ENCODE measurements at regions not wholly inside any gene's neighbourhood (a gene's known extent, or its start where the extent isn't known, plus 50 kb on each side); places are given as distances from the start of the nearest gene placed in this dataset.

DNA sequence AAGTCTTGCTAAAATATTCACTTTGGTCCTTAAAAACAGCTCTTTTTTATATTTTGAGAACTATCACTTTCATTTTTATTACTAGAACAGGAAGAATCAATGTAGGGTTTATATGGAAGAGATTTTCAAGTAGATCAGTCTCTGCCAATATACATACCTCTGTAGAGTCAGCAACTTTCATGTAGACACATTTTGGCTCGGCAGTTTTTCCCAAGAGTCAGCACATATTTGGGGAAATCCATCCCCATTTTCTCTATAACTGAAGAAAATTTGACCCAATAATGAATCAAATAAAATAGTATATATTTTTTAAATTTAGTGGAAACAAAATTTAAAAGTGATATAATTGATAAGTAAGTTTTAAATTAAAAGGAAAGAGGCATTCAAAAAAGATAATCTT, 329.8 kb upstream of the TFPI start:
- H3K36me3 Mint-ChIP-seq (ENCODE audit: low read depth): no peaks in the 10 kb centered on the region
- H3K4me1 Mint-ChIP-seq: peaks cover 15% of the 10 kb centered on the region
- Histone ChIP-seq H3K27ac (ENCODE audit: low read depth, low read length) (no peak overlapping the region), H3K9me3 (ENCODE audit: control insufficient read depth, low read length) (no peaks in the 10 kb centered on the region), H3K4me3 (ENCODE audit: low read length) (no peak overlapping the region), H3K9ac (ENCODE audit: extremely low read depth, low read length, poor library complexity, severe bottlenecking) (no peak overlapping the region), H3K36me3 (ENCODE audit: control insufficient read depth, insufficient read depth, low read length) (no peaks in the 10 kb centered on the region), H3K4me1 (ENCODE audit: control insufficient read depth, insufficient read depth, low read length) (no peaks in the 10 kb centered on the region), H3K27me3 (ENCODE audit: control insufficient read depth, insufficient read depth, low read length, poor library complexity, severe bottlenecking) (no peaks in the 10 kb centered on the region)
- WGBS, 2 experiments (ENCODE audit: insufficient coverage in 1 of 2, insufficient read length in 1 of 2): 86% methylated on average over 1 of the region's 1 CpG; no CpG with 5 or more reads in 1 of the 2 experiments
- TF ChIP-seq, protein P1, sequence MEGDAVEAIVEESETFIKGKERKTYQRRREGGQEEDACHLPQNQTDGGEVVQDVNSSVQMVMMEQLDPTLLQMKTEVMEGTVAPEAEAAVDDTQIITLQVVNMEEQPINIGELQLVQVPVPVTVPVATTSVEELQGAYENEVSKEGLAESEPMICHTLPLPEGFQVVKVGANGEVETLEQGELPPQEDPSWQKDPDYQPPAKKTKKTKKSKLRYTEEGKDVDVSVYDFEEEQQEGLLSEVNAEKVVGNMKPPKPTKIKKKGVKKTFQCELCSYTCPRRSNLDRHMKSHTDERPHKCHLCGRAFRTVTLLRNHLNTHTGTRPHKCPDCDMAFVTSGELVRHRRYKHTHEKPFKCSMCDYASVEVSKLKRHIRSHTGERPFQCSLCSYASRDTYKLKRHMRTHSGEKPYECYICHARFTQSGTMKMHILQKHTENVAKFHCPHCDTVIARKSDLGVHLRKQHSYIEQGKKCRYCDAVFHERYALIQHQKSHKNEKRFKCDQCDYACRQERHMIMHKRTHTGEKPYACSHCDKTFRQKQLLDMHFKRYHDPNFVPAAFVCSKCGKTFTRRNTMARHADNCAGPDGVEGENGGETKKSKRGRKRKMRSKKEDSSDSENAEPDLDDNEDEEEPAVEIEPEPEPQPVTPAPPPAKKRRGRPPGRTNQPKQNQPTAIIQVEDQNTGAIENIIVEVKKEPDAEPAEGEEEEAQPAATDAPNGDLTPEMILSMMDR (conservative IDR thresholded peaks at IDR 0.05): no peak
- no peak overlapping the region for H3K27ac Mint-ChIP-seq
- DNase-seq: no peak
- no peaks in the 10 kb centered on the region for H3K9me3 Mint-ChIP-seq
- H3K27me3 Mint-ChIP-seq (ENCODE audit: insufficient read depth): no peaks in the 10 kb centered on the region
- no peak overlapping the region for H3K4me3 Mint-ChIP-seq

DNA sequence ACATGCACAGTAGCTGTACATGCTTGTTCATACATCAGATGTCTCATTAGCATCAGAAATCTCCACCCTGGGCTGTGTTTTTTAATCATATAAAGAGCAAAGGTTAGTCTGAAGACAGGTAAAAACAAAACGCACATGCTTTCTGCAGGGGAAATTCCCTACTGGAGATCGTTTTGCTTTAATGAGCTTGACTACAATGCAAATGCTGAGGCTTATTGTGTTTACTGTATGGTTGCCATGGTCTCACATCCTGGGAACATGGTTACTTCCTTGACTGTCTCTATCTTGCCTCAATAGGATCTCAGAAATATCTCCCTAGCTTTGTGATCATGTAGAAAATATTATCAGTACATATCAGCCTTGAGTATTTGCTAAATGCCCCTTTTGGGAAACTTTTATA, 336.5 kb upstream of the TFPI start:
- peaks cover 9% of the 10 kb centered on the region for H3K9me3 ChIP-seq (ENCODE audit: control insufficient read depth, low read length)
- H3K36me3 ChIP-seq (ENCODE audit: control insufficient read depth, insufficient read depth, low read length): no peaks in the 10 kb centered on the region
- Mint-ChIP-seq H3K27ac (no peak overlapping the region), H3K9me3 (peaks cover 10% of the 10 kb centered on the region), H3K4me3 (no peak overlapping the region), H3K36me3 (ENCODE audit: low read depth) (peaks cover 10% of the 10 kb centered on the region), H3K4me1 (peaks cover 15% of the 10 kb centered on the region), H3K27me3 (ENCODE audit: insufficient read depth) (no peaks in the 10 kb centered on the region)
- WGBS, 2 experiments (ENCODE audit: insufficient coverage in 1 of 2, insufficient read length in 1 of 2): 77% methylated on average over 2 of the region's 2 CpGs; no CpG with 5 or more reads in 1 of the 2 experiments
- TF ChIP-seq, protein P1 (conservative IDR thresholded peaks at IDR 0.05): no peak
- no peaks in the 10 kb centered on the region for H3K4me1 ChIP-seq (ENCODE audit: control insufficient read depth, insufficient read depth, low read length)
- H3K4me3 ChIP-seq (ENCODE audit: low read length): no peak overlapping the region
- no peaks in the 10 kb centered on the region for H3K27me3 ChIP-seq (ENCODE audit: control insufficient read depth, insufficient read depth, low read length, poor library complexity, severe bottlenecking)
- no peak overlapping the region for H3K27ac ChIP-seq (ENCODE audit: low read depth, low read length)
- DNase-seq: no peak
- no peak overlapping the region for H3K9ac ChIP-seq (ENCODE audit: extremely low read depth, low read length, poor library complexity, severe bottlenecking)

DNA sequence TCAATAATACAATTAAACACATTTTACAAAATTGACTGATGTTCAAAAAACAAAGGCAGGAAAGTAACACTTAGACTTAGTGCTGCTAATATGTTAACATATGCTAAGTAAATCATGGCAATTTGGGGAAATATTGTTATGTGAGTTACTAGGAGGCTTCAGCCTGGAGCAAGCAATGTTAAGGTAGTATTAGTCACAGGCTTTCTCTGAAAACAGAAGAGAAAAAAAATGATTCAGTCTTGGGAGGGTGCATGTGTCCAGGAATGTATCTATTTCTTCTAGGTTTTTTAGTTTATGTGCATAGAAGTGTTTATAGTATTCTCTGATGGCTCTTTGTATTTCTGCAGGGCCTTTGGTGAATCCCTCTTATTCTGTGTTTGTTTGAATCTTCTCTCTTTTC, 345.8 kb upstream of the TFPI start:
- TF ChIP-seq, protein P1 (conservative IDR thresholded peaks at IDR 0.05): no peak
- DNase-seq: no peak
- H3K36me3 ChIP-seq (ENCODE audit: control insufficient read depth, insufficient read depth, low read length): no peaks in the 10 kb centered on the region
- no peaks in the 10 kb centered on the region for H3K27me3 Mint-ChIP-seq (ENCODE audit: insufficient read depth)
- H3K4me1 ChIP-seq (ENCODE audit: control insufficient read depth, insufficient read depth, low read length): no peaks in the 10 kb centered on the region
- H3K9me3 ChIP-seq (ENCODE audit: control insufficient read depth, low read length): no peaks in the 10 kb centered on the region
- peaks cover 11% of the 10 kb centered on the region for H3K36me3 Mint-ChIP-seq (ENCODE audit: low read depth)
- no peak overlapping the region for H3K4me3 Mint-ChIP-seq
- H3K4me1 Mint-ChIP-seq: no peaks in the 10 kb centered on the region
- no peak overlapping the region for H3K27ac ChIP-seq (ENCODE audit: low read depth, low read length)
- H3K4me3 ChIP-seq (ENCODE audit: low read length): no peak overlapping the region
- H3K9ac ChIP-seq (ENCODE audit: extremely low read depth, low read length, poor library complexity, severe bottlenecking): no peak overlapping the region
- no peaks in the 10 kb centered on the region for H3K27me3 ChIP-seq (ENCODE audit: control insufficient read depth, insufficient read depth, low read length, poor library complexity, severe bottlenecking)
- peaks cover 10% of the 10 kb centered on the region for H3K9me3 Mint-ChIP-seq
- no peak overlapping the region for H3K27ac Mint-ChIP-seq

Data from endodermal cell (in vitro differentiated cells).